ENCODE measurements at regions not wholly inside any gene's neighbourhood (a gene's known extent, or its start where the extent isn't known, plus 50 kb on each side); places are given as distances from the start of the nearest gene placed in this dataset.

GRCh38 chr12:45572114-45572513 lies 157.4 kb upstream of the ARID2 start:
- no peaks in the 10 kb centered on the region for H3K36me3 ChIP-seq (ENCODE audit: insufficient read depth, low read length)
- H2AFZ ChIP-seq (ENCODE audit: low read length, unreplicated experiment), result no peak overlapping the region
- no peak overlapping the region for H3K27ac ChIP-seq (ENCODE audit: low read depth, low read length)
- no peak overlapping the region for H3K4me3 ChIP-seq (ENCODE audit: low read depth, low read length)
- H3K79me2 ChIP-seq (ENCODE audit: control insufficient read depth, insufficient read depth, low read length, unreplicated experiment), result no peaks in the 10 kb centered on the region
- no peaks in the 10 kb centered on the region for H3K4me1 ChIP-seq (ENCODE audit: control insufficient read depth, insufficient read depth, low read length, unreplicated experiment)
- H3K27me3 ChIP-seq (ENCODE audit: insufficient read depth, low read length), result peaks cover 17% of the 10 kb centered on the region; the same call in 1 of the 2 replicates

GRCh38 chr12:45575417-45575816 lies 154.1 kb upstream of the ARID2 start:
- H3K27ac ChIP-seq (ENCODE audit: low read depth, low read length), result no peak overlapping the region
- no peak overlapping the region for H2AFZ ChIP-seq (ENCODE audit: low read length, unreplicated experiment)
- H3K36me3 ChIP-seq (ENCODE audit: insufficient read depth, low read length), result no peaks in the 10 kb centered on the region
- H3K4me3 ChIP-seq (ENCODE audit: low read depth, low read length), result no peak overlapping the region
- H3K4me1 ChIP-seq (ENCODE audit: control insufficient read depth, insufficient read depth, low read length, unreplicated experiment), result no peaks in the 10 kb centered on the region
- peaks cover 8% of the 10 kb centered on the region; the same call in 1 of the 2 replicates for H3K27me3 ChIP-seq (ENCODE audit: insufficient read depth, low read length)
- H3K79me2 ChIP-seq (ENCODE audit: control insufficient read depth, insufficient read depth, low read length, unreplicated experiment), result no peaks in the 10 kb centered on the region

- H3K4me1 ChIP-seq (ENCODE audit: control insufficient read depth, insufficient read depth, low read length, unreplicated experiment), result no peaks in the 10 kb centered on the region
- no peaks in the 10 kb centered on the region for H3K36me3 ChIP-seq (ENCODE audit: insufficient read depth, low read length)
- H3K4me3 ChIP-seq (ENCODE audit: low read depth, low read length), result no peak overlapping the region
- no peak overlapping the region for H2AFZ ChIP-seq (ENCODE audit: low read length, unreplicated experiment)
- H3K27ac ChIP-seq (ENCODE audit: low read depth, low read length), result no peak overlapping the region
- peaks cover 8% of the 10 kb centered on the region; the same call in 1 of the 2 replicates for H3K27me3 ChIP-seq (ENCODE audit: insufficient read depth, low read length)
- H3K79me2 ChIP-seq (ENCODE audit: control insufficient read depth, insufficient read depth, low read length, unreplicated experiment), result no peaks in the 10 kb centered on the region
Measured at GRCh38 chr12:45575823-45576475, 153.6 kb upstream of the ARID2 start.

- Histone ChIP-seq H3K4me3 (ENCODE audit: low read depth, low read length) (no peak overlapping the region), H3K27ac (ENCODE audit: low read depth, low read length) (no peak overlapping the region), H3K79me2 (ENCODE audit: control insufficient read depth, insufficient read depth, low read length, unreplicated experiment) (no peaks in the 10 kb centered on the region), H2AFZ (ENCODE audit: low read length, unreplicated experiment) (no peak overlapping the region), H3K27me3 (ENCODE audit: insufficient read depth, low read length) (no peaks in the 10 kb centered on the region), H3K36me3 (ENCODE audit: insufficient read depth, low read length) (no peaks in the 10 kb centered on the region), H3K4me1 (ENCODE audit: control insufficient read depth, insufficient read depth, low read length, unreplicated experiment) (peaks cover under 1% of the 10 kb centered on the region)
Measured at GRCh38 chr12:45577844-45578399, 151.6 kb upstream of the ARID2 start.

GRCh38 chr12:45580356-45580969 lies 149.0 kb upstream of the ARID2 start:
- H3K36me3 ChIP-seq (ENCODE audit: insufficient read depth, low read length), result no peaks in the 10 kb centered on the region
- H2AFZ ChIP-seq (ENCODE audit: low read length, unreplicated experiment), result no peak overlapping the region
- H3K4me3 ChIP-seq (ENCODE audit: low read depth, low read length), result no peak overlapping the region
- no peaks in the 10 kb centered on the region for H3K79me2 ChIP-seq (ENCODE audit: control insufficient read depth, insufficient read depth, low read length, unreplicated experiment)
- H3K4me1 ChIP-seq (ENCODE audit: control insufficient read depth, insufficient read depth, low read length, unreplicated experiment), result peaks cover 6% of the 10 kb centered on the region
- H3K27ac ChIP-seq (ENCODE audit: low read depth, low read length), result no peak overlapping the region
- H3K27me3 ChIP-seq (ENCODE audit: insufficient read depth, low read length), result no peaks in the 10 kb centered on the region

- no peak overlapping the region for H2AFZ ChIP-seq (ENCODE audit: low read length, unreplicated experiment)
- no peak overlapping the region for H3K27ac ChIP-seq (ENCODE audit: low read depth, low read length)
- no peaks in the 10 kb centered on the region for H3K36me3 ChIP-seq (ENCODE audit: insufficient read depth, low read length)
- peaks cover 6% of the 10 kb centered on the region for H3K4me1 ChIP-seq (ENCODE audit: control insufficient read depth, insufficient read depth, low read length, unreplicated experiment)
- H3K79me2 ChIP-seq (ENCODE audit: control insufficient read depth, insufficient read depth, low read length, unreplicated experiment), result no peaks in the 10 kb centered on the region
- H3K27me3 ChIP-seq (ENCODE audit: insufficient read depth, low read length), result no peaks in the 10 kb centered on the region
- H3K4me3 ChIP-seq (ENCODE audit: low read depth, low read length), result no peak overlapping the region
Measured at GRCh38 chr12:45581112-45581511, 148.4 kb upstream of the ARID2 start.

- peaks cover 6% of the 10 kb centered on the region for H3K4me1 ChIP-seq (ENCODE audit: control insufficient read depth, insufficient read depth, low read length, unreplicated experiment)
- no peaks in the 10 kb centered on the region for H3K36me3 ChIP-seq (ENCODE audit: insufficient read depth, low read length)
- H3K27me3 ChIP-seq (ENCODE audit: insufficient read depth, low read length), result no peaks in the 10 kb centered on the region
- H3K79me2 ChIP-seq (ENCODE audit: control insufficient read depth, insufficient read depth, low read length, unreplicated experiment), result no peaks in the 10 kb centered on the region
- no peak overlapping the region for H3K4me3 ChIP-seq (ENCODE audit: low read depth, low read length)
- H2AFZ ChIP-seq (ENCODE audit: low read length, unreplicated experiment), result no peak overlapping the region
- H3K27ac ChIP-seq (ENCODE audit: low read depth, low read length), result no peak overlapping the region
Measured at GRCh38 chr12:45582536-45582935, 147.0 kb upstream of the ARID2 start.

GRCh38 chr12:45582986-45583659 lies 146.4 kb upstream of the ARID2 start:
- Histone ChIP-seq H3K36me3 (ENCODE audit: insufficient read depth, low read length) (no peaks in the 10 kb centered on the region), H3K27me3 (ENCODE audit: insufficient read depth, low read length) (no peaks in the 10 kb centered on the region), H2AFZ (ENCODE audit: low read length, unreplicated experiment) (no peak overlapping the region), H3K4me1 (ENCODE audit: control insufficient read depth, insufficient read depth, low read length, unreplicated experiment) (peaks cover 6% of the 10 kb centered on the region), H3K27ac (ENCODE audit: low read depth, low read length) (no peak overlapping the region), H3K79me2 (ENCODE audit: control insufficient read depth, insufficient read depth, low read length, unreplicated experiment) (no peaks in the 10 kb centered on the region), H3K4me3 (ENCODE audit: low read depth, low read length) (no peak overlapping the region)

- Histone ChIP-seq H2AFZ (ENCODE audit: low read length, unreplicated experiment) (no peak overlapping the region), H3K27ac (ENCODE audit: low read depth, low read length) (no peak overlapping the region), H3K4me1 (ENCODE audit: control insufficient read depth, insufficient read depth, low read length, unreplicated experiment) (peaks cover 6% of the 10 kb centered on the region), H3K27me3 (ENCODE audit: insufficient read depth, low read length) (no peaks in the 10 kb centered on the region), H3K79me2 (ENCODE audit: control insufficient read depth, insufficient read depth, low read length, unreplicated experiment) (no peaks in the 10 kb centered on the region), H3K4me3 (ENCODE audit: low read depth, low read length) (no peak overlapping the region), H3K36me3 (ENCODE audit: insufficient read depth, low read length) (no peaks in the 10 kb centered on the region)
Measured at GRCh38 chr12:45584336-45584735, 145.2 kb upstream of the ARID2 start.

- H3K4me1 ChIP-seq (ENCODE audit: control insufficient read depth, insufficient read depth, low read length, unreplicated experiment), result peaks cover 6% of the 10 kb centered on the region
- H3K27ac ChIP-seq (ENCODE audit: low read depth, low read length), result no peak overlapping the region
- H3K27me3 ChIP-seq (ENCODE audit: insufficient read depth, low read length), result no peaks in the 10 kb centered on the region
- H3K36me3 ChIP-seq (ENCODE audit: insufficient read depth, low read length), result no peaks in the 10 kb centered on the region
- H3K79me2 ChIP-seq (ENCODE audit: control insufficient read depth, insufficient read depth, low read length, unreplicated experiment), result no peaks in the 10 kb centered on the region
- no peak overlapping the region for H2AFZ ChIP-seq (ENCODE audit: low read length, unreplicated experiment)
- H3K4me3 ChIP-seq (ENCODE audit: low read depth, low read length), result no peak overlapping the region
Measured at GRCh38 chr12:45585522-45586230, 143.8 kb upstream of the ARID2 start.

All from ACC112 (cell line).